ENCODE measurements at regions not wholly inside any gene's neighbourhood (a gene's known extent, or its start where the extent isn't known, plus 50 kb on each side); places are given as distances from the start of the nearest gene placed in this dataset.

DNA sequence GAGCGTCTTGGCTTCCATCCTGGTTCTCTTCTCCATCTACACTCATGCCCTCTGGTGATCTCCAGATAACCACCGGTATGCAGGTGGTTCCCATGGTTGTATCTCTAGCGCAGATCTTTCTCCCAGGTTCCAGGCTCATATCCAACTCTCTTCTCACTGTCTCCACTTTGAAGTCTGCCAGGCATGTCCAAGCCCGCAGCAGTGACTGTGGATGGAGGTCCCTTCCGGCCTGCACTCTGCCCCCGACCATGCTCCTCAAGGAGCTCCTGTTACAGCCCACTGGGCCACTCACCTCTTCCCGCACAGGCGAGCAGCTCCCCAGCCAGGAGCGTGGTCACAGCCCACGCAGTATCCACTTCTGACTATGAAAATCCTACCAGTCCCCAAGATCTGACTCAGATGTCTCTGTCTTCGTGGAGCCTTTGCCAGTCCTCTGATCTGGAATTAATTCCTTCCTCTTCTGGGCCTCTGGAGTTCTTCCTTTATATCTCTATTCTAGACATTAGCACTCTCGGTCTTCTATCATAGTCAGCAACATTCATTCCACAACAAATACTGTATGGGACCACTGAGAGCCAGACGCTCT, 100.2 kb downstream of the TEX26 start:
- no peak for DNase-seq (ENCODE audit: extremely low read depth, low read depth)
- TF ChIP-seq CTCF (IDR thresholded peaks at IDR 0.05; ENCODE audit: low read depth, low read length), result no peak

- DNase-seq (ENCODE audit: extremely low read depth, low read depth), result no peak
- no peak for TF ChIP-seq CTCF (IDR thresholded peaks at IDR 0.05; ENCODE audit: low read depth, low read length)
Measured at GRCh38 chr13:31031482-31031881, 99.0 kb downstream of the TEX26 start.

DNA sequence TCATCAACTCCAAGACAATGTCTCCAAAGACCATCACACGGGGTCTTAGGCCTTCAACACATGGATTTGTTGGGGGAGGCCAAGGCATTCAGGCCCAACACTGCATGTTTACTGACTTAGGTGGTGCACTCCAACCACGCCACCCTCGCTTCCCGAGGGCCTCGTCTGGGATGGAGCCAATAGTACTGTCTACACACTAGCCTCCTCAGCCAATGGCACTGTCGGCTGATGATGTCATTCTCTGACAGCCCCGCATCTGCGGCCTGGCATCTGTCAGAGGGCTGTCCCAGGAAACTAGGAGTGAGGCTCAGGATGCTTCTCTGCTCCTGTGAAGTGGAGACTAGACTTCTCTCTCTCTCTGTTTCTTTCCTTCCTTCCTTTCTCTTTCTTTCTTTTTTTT, 96.6 kb downstream of the TEX26 start:
- DNase-seq (ENCODE audit: extremely low read depth, low read depth), result no peak
- TF ChIP-seq CTCF (IDR thresholded peaks at IDR 0.05; ENCODE audit: low read depth, low read length), result no peak

- no peak for DNase-seq (ENCODE audit: extremely low read depth, low read depth)
- TF ChIP-seq CTCF (IDR thresholded peaks at IDR 0.05; ENCODE audit: low read depth, low read length), result no peak
Measured at GRCh38 chr13:31027136-31027535, 94.7 kb downstream of the TEX26 start.
